ENCODE measurements at regions not wholly inside any gene's neighbourhood (a gene's known extent, or its start where the extent isn't known, plus 50 kb on each side); places are given as distances from the start of the nearest gene placed in this dataset.
"Not testable (repeated sequence)": the region's sequence is repeated elsewhere in the genome, so short reads cannot be mapped to it uniquely, and the experiment has no call there.

GRCh38 chr3:187858041-187858440 is 112.8 kb upstream of the BCL6 start:
- DNase-seq = no peak

GRCh38 chr3:187858711-187859110 is 113.4 kb upstream of the BCL6 start:
- Mint-ChIP-seq H3K27ac (peak overlapping the region; percentile 19), H3K4me1 (ENCODE audit: low read depth) (no peaks in the 10 kb centered on the region), H3K4me3 (no peak overlapping the region), H3K27me3 (no peaks in the 10 kb centered on the region), H3K36me3 (peaks cover 5% of the 10 kb centered on the region), H3K9me3 (peaks cover 20% of the 10 kb centered on the region)
- POLR2A ChIA-PET = no interaction called here
- CTCF ChIA-PET = no interaction called here
- no peak for DNase-seq
- intact Hi-C loops (cut with micrococcal nuclease) = no loop called here

More at GRCh38 chr3:187858041-187858440, 112.8 kb upstream of the BCL6 start:
- CTCF ChIA-PET = no interaction called here
- H3K4me1 Mint-ChIP-seq (ENCODE audit: low read depth) = peaks cover under 1% of the 10 kb centered on the region
- POLR2A ChIA-PET = no interaction called here
- no peak overlapping the region for H3K27ac Mint-ChIP-seq
- H3K9me3 Mint-ChIP-seq = peaks cover 20% of the 10 kb centered on the region
- no peaks in the 10 kb centered on the region for H3K27me3 Mint-ChIP-seq
- intact Hi-C loops (cut with micrococcal nuclease) = no loop called here
- H3K36me3 Mint-ChIP-seq = peaks cover 5% of the 10 kb centered on the region
- H3K4me3 Mint-ChIP-seq = no peak overlapping the region

GRCh38 chr3:187862701-187863277 is 117.5 kb upstream of the BCL6 start:
- DNase-seq; intact Hi-C loops (cut with micrococcal nuclease); H3K4me3 Mint-ChIP-seq; CTCF ChIA-PET; H3K4me1 Mint-ChIP-seq (ENCODE audit: low read depth); H3K27me3 Mint-ChIP-seq; H3K27ac Mint-ChIP-seq; POLR2A ChIA-PET; H3K36me3 Mint-ChIP-seq: not testable (repeated sequence)
- H3K9me3 Mint-ChIP-seq = peaks cover 20% of the 10 kb centered on the region

- CTCF ChIA-PET = interaction anchor here (1.2 to 2.3 kb wide), 3 partner anchors 39 to 125 kb away, joined by 3 to 15 read pairs (median 4); no protein-coding TSS in a partner anchor
- Mint-ChIP-seq H3K36me3 (no peaks in the 10 kb centered on the region), H3K4me3 (no peak overlapping the region), H3K27ac (peak overlapping the region; percentile 40), H3K9me3 (no peaks in the 10 kb centered on the region), H3K27me3 (no peaks in the 10 kb centered on the region), H3K4me1 (ENCODE audit: low read depth) (peaks cover 22% of the 10 kb centered on the region)
- DNase-seq = peak; percentile 45
- POLR2A ChIA-PET = interaction anchor here (1.0 to 1.4 kb wide), 5 partner anchors 46 to 127 kb away, joined by 3 to 5 read pairs (median 3); no protein-coding TSS in a partner anchor
- intact Hi-C loops (cut with micrococcal nuclease) = loop anchor here (1.0 to 2.0 kb wide), 3 partner anchors 48 to 122 kb away; no protein-coding TSS in a partner anchor
These were observed 125.3 kb upstream of the BCL6 start for GRCh38 chr3:187870360-187871203.

- intact Hi-C loops (cut with micrococcal nuclease) = loop anchor here (2.0 kb wide), 2 partner anchors 48 to 64 kb away; no protein-coding TSS in a partner anchor
- Mint-ChIP-seq H3K4me3 (no peak overlapping the region), H3K27me3 (no peaks in the 10 kb centered on the region), H3K9me3 (no peaks in the 10 kb centered on the region), H3K4me1 (ENCODE audit: low read depth) (peaks cover 22% of the 10 kb centered on the region), H3K36me3 (no peaks in the 10 kb centered on the region), H3K27ac (no peak overlapping the region)
- CTCF ChIA-PET = interaction anchor here (0.9 to 1.4 kb wide), 3 partner anchors 47 to 125 kb away, joined by 3 to 4 read pairs (median 4); no protein-coding TSS in a partner anchor
- no peak for DNase-seq
- POLR2A ChIA-PET = interaction anchor here (1.0 to 1.4 kb wide), 3 partner anchors 47 to 128 kb away, joined by 3 to 5 read pairs (median 4); no protein-coding TSS in a partner anchor
These were observed 125.9 kb upstream of the BCL6 start for GRCh38 chr3:187871204-187871591.

GRCh38 chr3:187871848-187872247 is 126.6 kb upstream of the BCL6 start:
- intact Hi-C loops (cut with micrococcal nuclease) = loop anchor here (2.0 kb wide), 2 partner anchors 47 to 65 kb away; no protein-coding TSS in a partner anchor
- no peaks in the 10 kb centered on the region for H3K27me3 Mint-ChIP-seq
- DNase-seq = no peak
- H3K4me3 Mint-ChIP-seq = no peak overlapping the region
- no peak overlapping the region for H3K27ac Mint-ChIP-seq
- H3K9me3 Mint-ChIP-seq = no peaks in the 10 kb centered on the region
- ChIA-PET POLR2A (no interaction called here), CTCF (interaction anchor here (0.6 to 1.4 kb wide), 4 partner anchors 46 to 759 kb away, joined by 3 to 4 read pairs (median 4); partner anchors contain the start of gene BCL6)
- H3K36me3 Mint-ChIP-seq = no peaks in the 10 kb centered on the region
- H3K4me1 Mint-ChIP-seq (ENCODE audit: low read depth) = peaks cover 22% of the 10 kb centered on the region

GRCh38 chr3:187873843-187874242 is 128.6 kb upstream of the BCL6 start:
- CTCF ChIA-PET = no interaction called here
- intact Hi-C loops (cut with micrococcal nuclease) = no loop called here

GRCh38 chr3:187875863-187876262 is 130.6 kb upstream of the BCL6 start:
- intact Hi-C loops (cut with micrococcal nuclease) = no loop called here
- H3K27ac Mint-ChIP-seq = no peak overlapping the region
- H3K9me3 Mint-ChIP-seq = no peaks in the 10 kb centered on the region
- no peaks in the 10 kb centered on the region for H3K36me3 Mint-ChIP-seq
- DNase-seq = no peak
- H3K4me1 Mint-ChIP-seq (ENCODE audit: low read depth) = peaks cover 4% of the 10 kb centered on the region
- ChIA-PET CTCF (no interaction called here), POLR2A (no interaction called here)
- H3K4me3 Mint-ChIP-seq = no peak overlapping the region
- H3K27me3 Mint-ChIP-seq = no peaks in the 10 kb centered on the region

More at GRCh38 chr3:187873843-187874242, 128.6 kb upstream of the BCL6 start:
- no peak overlapping the region for H3K27ac Mint-ChIP-seq
- H3K9me3 Mint-ChIP-seq = no peaks in the 10 kb centered on the region
- no peaks in the 10 kb centered on the region for H3K27me3 Mint-ChIP-seq
- no peak overlapping the region for H3K4me3 Mint-ChIP-seq
- POLR2A ChIA-PET = no interaction called here
- H3K36me3 Mint-ChIP-seq = no peaks in the 10 kb centered on the region
- no peak for DNase-seq
- H3K4me1 Mint-ChIP-seq (ENCODE audit: low read depth) = peaks cover 18% of the 10 kb centered on the region

- ChIA-PET POLR2A (no interaction called here), CTCF (no interaction called here)
- Mint-ChIP-seq H3K4me3 (no peak overlapping the region), H3K36me3 (no peaks in the 10 kb centered on the region), H3K27me3 (no peaks in the 10 kb centered on the region), H3K4me1 (ENCODE audit: low read depth) (no peaks in the 10 kb centered on the region), H3K9me3 (no peaks in the 10 kb centered on the region), H3K27ac (no peak overlapping the region)
- no peak for DNase-seq
- intact Hi-C loops (cut with micrococcal nuclease) = no loop called here
These were observed 133.7 kb upstream of the BCL6 start for GRCh38 chr3:187878772-187879518.

GRCh38 chr3:187880441-187880840 is 135.2 kb upstream of the BCL6 start:
- POLR2A ChIA-PET = no interaction called here
- H3K4me1 Mint-ChIP-seq (ENCODE audit: low read depth) = no peaks in the 10 kb centered on the region
- intact Hi-C loops (cut with micrococcal nuclease) = no loop called here

GRCh38 chr3:187880851-187881250 is 135.6 kb upstream of the BCL6 start:
- Mint-ChIP-seq H3K9me3 (no peaks in the 10 kb centered on the region), H3K4me3 (no peak overlapping the region), H3K27ac (no peak overlapping the region), H3K36me3 (no peaks in the 10 kb centered on the region), H3K4me1 (ENCODE audit: low read depth) (no peaks in the 10 kb centered on the region), H3K27me3 (no peaks in the 10 kb centered on the region)
- no peak for DNase-seq
- POLR2A ChIA-PET = no interaction called here
- CTCF ChIA-PET = no interaction called here
- intact Hi-C loops (cut with micrococcal nuclease) = no loop called here

More at GRCh38 chr3:187880441-187880840, 135.2 kb upstream of the BCL6 start:
- DNase-seq = no peak
- H3K4me3 Mint-ChIP-seq = no peak overlapping the region
- H3K36me3 Mint-ChIP-seq = no peaks in the 10 kb centered on the region
- CTCF ChIA-PET = no interaction called here
- no peaks in the 10 kb centered on the region for H3K27me3 Mint-ChIP-seq
- no peaks in the 10 kb centered on the region for H3K9me3 Mint-ChIP-seq
- no peak overlapping the region for H3K27ac Mint-ChIP-seq

- DNase-seq = no peak
- peaks cover 7% of the 10 kb centered on the region for H3K4me1 Mint-ChIP-seq (ENCODE audit: low read depth)
- H3K9me3 Mint-ChIP-seq = no peaks in the 10 kb centered on the region
- ChIA-PET POLR2A (no interaction called here), CTCF (no interaction called here)
- H3K27ac Mint-ChIP-seq = no peak overlapping the region
- H3K27me3 Mint-ChIP-seq = peaks cover 2% of the 10 kb centered on the region
- no peaks in the 10 kb centered on the region for H3K36me3 Mint-ChIP-seq
- H3K4me3 Mint-ChIP-seq = no peak overlapping the region
- intact Hi-C loops (cut with micrococcal nuclease) = no loop called here
These were observed 143.4 kb upstream of the BCL6 start for GRCh38 chr3:187888701-187889100.
